ENCODE measurements at regions not wholly inside any gene's neighbourhood (a gene's known extent, or its start where the extent isn't known, plus 50 kb on each side); places are given as distances from the start of the nearest gene placed in this dataset.

GRCh38 chr4:58749206-58749605 lies 1639.0 kb upstream of the IGFBP7 start:
- no peak for TF ChIP-seq POLR2A (IDR thresholded peaks at IDR 0.05; ENCODE audit: low read depth, low read length)
- TF ChIP-seq CTCF (IDR thresholded peaks at IDR 0.05; ENCODE audit: extremely low read depth in 1 of 2, insufficient read depth in 1 of 2, low read depth in 1 of 2, low read length in 2 of 2) = no peak
- no peak for TF ChIP-seq POLR2AphosphoS5 (IDR thresholded peaks at IDR 0.05; ENCODE audit: insufficient read depth, low read depth, low read length)
- TF ChIP-seq EZH2 (IDR thresholded peaks at IDR 0.05; ENCODE audit: borderline replicate concordance, low read depth, low read length, severe bottlenecking) = no peak
- no peak for TF ChIP-seq MAX (IDR thresholded peaks at IDR 0.05; ENCODE audit: insufficient read depth, insufficient read length)
- no peak for TF ChIP-seq JUN (IDR thresholded peaks at IDR 0.05; ENCODE audit: borderline replicate concordance, insufficient read depth, insufficient read length, low read depth)
- no peak for TF ChIP-seq MYC (IDR thresholded peaks at IDR 0.05; ENCODE audit: low read depth, low read length)
- no peak for TF ChIP-seq FOS (IDR thresholded peaks at IDR 0.05; ENCODE audit: borderline replicate concordance, insufficient read depth, low read length)
- TF ChIP-seq GATA2 (IDR thresholded peaks at IDR 0.05; ENCODE audit: insufficient read depth, insufficient read length, low read depth, low read length) = no peak

Measured in endothelial cell of umbilical vein (primary cell).